SU-DHL-6 (cell line): ENCODE measurements at regions not wholly inside any gene's neighbourhood (a gene's known extent, or its start where the extent isn't known, plus 50 kb on each side); places are given as distances from the start of the nearest gene placed in this dataset.
A peak's percentile ranks its signal among the peaks of the same experiment; 100 is the strongest.

ENCODE experiments used
- H2AFZ ChIP-seq: fragments of 200-600 bp; sonication (generic); 2 replicates; pipeline ENCODE4 v1.6.1; 2014; ENCODE audit warnings: low read depth, mild to moderate bottlenecking, moderate library complexity, mixed read lengths, antibody characterized with exemption, low read length; ENCODE audit not compliant: severe bottlenecking
- H3F3A ChIP-seq: fragments of 200-600 bp; shearing (Covaris generic); 2 replicates; pipeline ENCODE4 v1.6.0; 2016; ENCODE audit warnings: antibody characterized with exemption, mild to moderate bottlenecking; ENCODE audit not compliant: insufficient read depth
- H3K27ac ChIP-seq: fragments of 200-600 bp; sonication (generic); 2 replicates; pipeline ENCODE4 v1.5.1; 2016; ENCODE audit warnings: low read depth, mild to moderate bottlenecking, low read length, moderate library complexity, mixed read lengths
- H3K27me3 ChIP-seq: fragments of 200-600 bp; sonication (generic), shearing (Covaris generic); 2 replicates; pipeline ENCODE4 v1.6.0; 2014; ENCODE audit warnings: mild to moderate bottlenecking, low read length
- H3K36me3 ChIP-seq: fragments of 200-600 bp; sonication (generic); 2 replicates; pipeline ENCODE4 v1.6.1; 2014; ENCODE audit warnings: mild to moderate bottlenecking, low read length, mixed read lengths
- H3K4me2 ChIP-seq: fragments of 300-600, 200-600 bp; shearing (Covaris generic), sonication (generic); 2 replicates; pipeline ENCODE4 v1.6.0; 2014; ENCODE audit warnings: low read length, low read depth, mild to moderate bottlenecking; ENCODE audit not compliant: poor library complexity, severe bottlenecking
- H3K4me3 ChIP-seq: fragments of 200-600 bp; sonication (generic); 2 replicates; pipeline ENCODE4 v1.5.1; 2014; ENCODE audit warnings: antibody characterized with exemption, low read length, mild to moderate bottlenecking, mixed read lengths; ENCODE audit not compliant: insufficient read depth, poor library complexity, severe bottlenecking
- H3K79me2 ChIP-seq: fragments of 200-600 bp; sonication (generic); 2 replicates; pipeline ENCODE4 v1.6.1; 2014; ENCODE audit warnings: mild to moderate bottlenecking, low read length, moderate library complexity; ENCODE audit not compliant: insufficient read depth
- H3K9ac ChIP-seq: fragments of 200-600 bp; sonication (generic); 2 replicates; pipeline ENCODE4 v1.7.0; 2014; ENCODE audit warnings: mild to moderate bottlenecking, low read length
- H3K9me2 ChIP-seq: fragments of 200-600 bp; sonication (generic); replicated peaks from 2 replicates; pipeline ENCODE4 v1.6.1; 2014; ENCODE audit warnings: low read length; ENCODE audit not compliant: insufficient read depth
- H3K9me3 ChIP-seq: fragments of 200-600 bp; sonication (generic); 2 replicates; pipeline ENCODE4 v1.6.1; 2014; ENCODE audit warnings: low read length, mixed read lengths; ENCODE audit not compliant: insufficient read depth
- H4K20me1 ChIP-seq: fragments of 200-600 bp; sonication (generic); 2 replicates; pipeline ENCODE4 v1.6.1; 2014; ENCODE audit warnings: low read depth, mild to moderate bottlenecking, antibody characterized with exemption, low read length, moderate library complexity, mixed read lengths
- EZH2phosphoT487 ChIP-seq: fragments of 200-600 bp; sonication (generic), shearing (Covaris generic); conservative IDR thresholded peaks from 2 replicates; pipeline ENCODE4 v1.6.1; 2018; ENCODE audit warnings: mild to moderate bottlenecking, antibody characterized with exemption, low read length, moderate library complexity, mixed read lengths
- TF ChIP-seq, protein P1 (sequence below): fragments of 200-600 bp; sonication (generic); IDR thresholded peaks from one replicate; pipeline ENCODE4 v1.5.1; 2017; ENCODE audit warnings: antibody characterized with exemption, mild to moderate bottlenecking, low read length, moderate library complexity; ENCODE audit not compliant: insufficient read depth, poor library complexity, severe bottlenecking

DNA sequence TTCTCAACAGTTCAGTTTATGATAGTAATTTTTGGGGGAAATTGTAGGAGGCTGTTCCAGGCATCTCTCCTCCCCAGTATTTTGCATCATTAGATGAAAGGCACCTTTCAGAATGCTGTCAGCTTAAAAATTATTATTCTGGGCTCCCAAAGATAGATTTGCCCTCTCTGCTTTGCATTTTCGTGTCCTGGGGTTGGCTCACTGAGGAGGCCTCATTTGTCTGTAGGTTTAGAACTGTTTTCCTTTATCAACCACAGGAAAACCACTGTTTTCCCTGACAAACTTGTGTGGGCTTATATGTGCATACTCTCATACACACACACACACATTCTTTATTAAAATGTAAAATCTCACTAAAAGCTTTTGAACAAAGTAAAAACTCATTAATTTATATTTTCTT is 197.2 kb upstream of the VCX3A start:
- Histone ChIP-seq H3K79me2 (no peaks in the 10 kb centered on the region), H3K9ac (no peak overlapping the region), H3K27ac (peak overlapping the region; percentile 74), H3K9me2 (no peaks in the 10 kb centered on the region), H2AFZ (no peak overlapping the region), H3K4me3 (no peak overlapping the region), H3K9me3 (no peaks in the 10 kb centered on the region), H3K4me2 (peak overlapping the region; percentile 51), H3K27me3 (no peaks in the 10 kb centered on the region), H3K36me3 (no peaks in the 10 kb centered on the region), H3F3A (peaks cover 5% of the 10 kb centered on the region; the same call in 1 of the 2 replicates), H4K20me1 (no peaks in the 10 kb centered on the region)
- TF ChIP-seq EZH2phosphoT487: no peak
- TF ChIP-seq, protein P1, sequence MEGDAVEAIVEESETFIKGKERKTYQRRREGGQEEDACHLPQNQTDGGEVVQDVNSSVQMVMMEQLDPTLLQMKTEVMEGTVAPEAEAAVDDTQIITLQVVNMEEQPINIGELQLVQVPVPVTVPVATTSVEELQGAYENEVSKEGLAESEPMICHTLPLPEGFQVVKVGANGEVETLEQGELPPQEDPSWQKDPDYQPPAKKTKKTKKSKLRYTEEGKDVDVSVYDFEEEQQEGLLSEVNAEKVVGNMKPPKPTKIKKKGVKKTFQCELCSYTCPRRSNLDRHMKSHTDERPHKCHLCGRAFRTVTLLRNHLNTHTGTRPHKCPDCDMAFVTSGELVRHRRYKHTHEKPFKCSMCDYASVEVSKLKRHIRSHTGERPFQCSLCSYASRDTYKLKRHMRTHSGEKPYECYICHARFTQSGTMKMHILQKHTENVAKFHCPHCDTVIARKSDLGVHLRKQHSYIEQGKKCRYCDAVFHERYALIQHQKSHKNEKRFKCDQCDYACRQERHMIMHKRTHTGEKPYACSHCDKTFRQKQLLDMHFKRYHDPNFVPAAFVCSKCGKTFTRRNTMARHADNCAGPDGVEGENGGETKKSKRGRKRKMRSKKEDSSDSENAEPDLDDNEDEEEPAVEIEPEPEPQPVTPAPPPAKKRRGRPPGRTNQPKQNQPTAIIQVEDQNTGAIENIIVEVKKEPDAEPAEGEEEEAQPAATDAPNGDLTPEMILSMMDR: no peak

DNA sequence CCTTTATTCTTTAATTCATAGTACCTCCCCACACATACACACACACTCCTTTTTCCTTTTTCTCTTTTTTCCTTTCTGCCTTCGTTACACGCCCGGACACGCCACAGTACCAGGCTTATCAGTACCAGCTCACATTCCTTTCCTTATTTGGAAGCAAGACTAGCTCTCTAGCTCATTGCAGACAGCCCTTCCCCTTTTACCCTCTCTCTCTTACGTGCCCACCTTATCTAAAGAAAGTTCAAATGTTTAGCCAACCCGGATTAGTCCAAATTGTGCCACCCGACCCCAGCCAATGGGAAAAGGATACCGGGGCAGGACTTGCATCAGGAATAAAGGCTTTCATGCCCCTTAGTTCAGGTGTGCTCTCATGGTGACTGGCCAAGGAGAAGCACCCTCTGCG is 194.7 kb upstream of the VCX3A start:
- no peaks in the 10 kb centered on the region for H3K27me3 ChIP-seq
- no peak overlapping the region for H3K9ac ChIP-seq
- H3K9me2 ChIP-seq: no peaks in the 10 kb centered on the region
- H3K9me3 ChIP-seq: no peaks in the 10 kb centered on the region
- no peak overlapping the region for H2AFZ ChIP-seq
- H4K20me1 ChIP-seq: no peaks in the 10 kb centered on the region
- no peak overlapping the region for H3K4me3 ChIP-seq
- no peak for TF ChIP-seq EZH2phosphoT487
- TF ChIP-seq, protein P1: no peak
- no peaks in the 10 kb centered on the region for H3F3A ChIP-seq
- no peak overlapping the region for H3K27ac ChIP-seq
- H3K4me2 ChIP-seq: no peak overlapping the region
- no peaks in the 10 kb centered on the region for H3K79me2 ChIP-seq
- H3K36me3 ChIP-seq: no peaks in the 10 kb centered on the region

DNA sequence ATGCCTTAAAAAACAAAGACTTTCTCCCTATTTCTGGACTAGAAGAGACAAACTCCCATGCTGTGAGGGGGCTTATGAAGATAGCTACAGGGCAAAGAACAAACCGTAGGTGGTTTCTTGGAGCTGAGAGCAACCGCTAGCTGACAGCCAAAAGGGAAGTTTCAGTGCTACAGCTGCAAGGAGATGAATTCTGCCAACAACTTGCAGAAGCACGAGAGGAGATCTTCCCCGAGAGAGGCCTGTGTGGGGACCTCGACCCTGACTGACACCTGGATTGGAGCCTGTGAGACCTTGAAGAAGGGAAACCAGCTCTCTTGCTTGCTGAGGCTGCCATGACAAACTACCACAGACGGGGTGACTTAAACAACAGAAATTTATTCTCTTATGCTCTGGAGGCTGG is 183.8 kb upstream of the VCX3A start:
- no peaks in the 10 kb centered on the region for H4K20me1 ChIP-seq
- TF ChIP-seq, protein P1: no peak
- TF ChIP-seq EZH2phosphoT487: no peak
- H3K9me3 ChIP-seq: no peaks in the 10 kb centered on the region
- H3F3A ChIP-seq: no peaks in the 10 kb centered on the region
- H2AFZ ChIP-seq: no peak overlapping the region
- no peak overlapping the region for H3K9ac ChIP-seq
- no peaks in the 10 kb centered on the region for H3K36me3 ChIP-seq
- H3K4me3 ChIP-seq: no peak overlapping the region
- H3K27me3 ChIP-seq: no peaks in the 10 kb centered on the region
- H3K27ac ChIP-seq: no peak overlapping the region
- H3K4me2 ChIP-seq: no peak overlapping the region
- no peaks in the 10 kb centered on the region for H3K79me2 ChIP-seq
- H3K9me2 ChIP-seq: no peaks in the 10 kb centered on the region
